ENCODE measurements at regions not wholly inside any gene's neighbourhood (a gene's known extent, or its start where the extent isn't known, plus 50 kb on each side); places are given as distances from the start of the nearest gene placed in this dataset.

DNA sequence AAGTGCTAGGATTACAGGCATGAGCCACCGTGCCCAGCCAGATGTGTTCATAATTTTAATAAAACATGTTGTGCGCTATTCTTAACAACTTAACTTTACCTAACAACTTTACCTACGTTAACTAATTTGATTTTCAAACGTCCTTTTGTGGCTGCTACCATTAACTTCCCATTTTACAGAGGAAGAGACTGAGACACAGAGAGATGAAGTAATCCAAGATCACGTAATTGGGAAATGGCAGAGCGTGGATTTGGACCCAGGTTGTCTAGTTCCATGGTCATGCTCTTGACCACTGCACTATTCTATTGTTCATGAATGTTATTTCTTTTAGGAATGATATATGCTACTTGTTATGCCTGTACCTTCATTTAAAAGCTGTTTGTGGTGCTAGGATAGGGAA lies 80.3 kb upstream of the MTPN start:
- DNase-seq, result no peak

- no peak for DNase-seq
Observed at GRCh38 chr7:136056651-136057231, 79.6 kb upstream of the MTPN start.

DNA sequence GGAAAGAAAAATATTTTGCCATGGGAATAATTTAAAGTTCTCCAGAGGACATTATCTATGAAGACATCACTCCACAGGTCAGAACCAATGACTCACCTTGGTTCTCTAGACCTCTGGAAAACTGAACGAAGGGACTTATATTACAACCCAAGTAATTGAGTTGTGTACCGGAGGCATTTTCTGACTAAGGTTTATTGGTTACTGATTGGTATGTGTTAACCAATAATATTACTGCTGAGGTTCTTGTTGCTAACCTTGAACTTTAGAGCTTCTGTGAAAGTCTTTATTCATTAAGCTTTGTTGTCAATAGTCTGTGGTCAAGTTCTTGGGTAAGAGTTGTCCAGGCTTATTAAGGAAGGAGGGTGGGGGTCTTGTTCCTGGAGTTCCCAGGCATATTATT lies 78.1 kb upstream of the MTPN start:
- no peak for DNase-seq

GRCh38 chr7:136053689-136054485 lies 76.7 kb upstream of the MTPN start:
- DNase-seq, result no peak

- DNase-seq, result no peak
Observed at GRCh38 chr7:136051203-136051928, 74.2 kb upstream of the MTPN start.

DNA sequence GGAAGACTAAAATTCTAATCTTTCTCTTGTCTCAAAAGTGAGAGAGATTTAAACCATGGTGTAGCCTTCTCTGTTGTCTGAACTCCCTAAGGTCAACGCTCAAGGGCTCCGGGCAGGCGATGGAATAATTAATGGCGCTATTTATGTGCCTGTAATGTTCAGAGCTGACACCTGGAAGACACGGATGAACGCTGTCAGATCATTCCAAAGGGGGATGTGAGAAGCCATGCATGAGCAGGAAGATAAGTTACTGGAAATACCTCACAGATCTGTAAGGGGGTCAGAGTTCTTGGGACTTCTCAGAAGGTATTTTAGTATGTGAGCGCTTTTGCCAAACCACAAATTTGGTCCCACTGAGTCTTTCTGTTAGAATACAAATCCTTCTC lies 73.3 kb upstream of the MTPN start:
- DNase-seq, result no peak

DNA sequence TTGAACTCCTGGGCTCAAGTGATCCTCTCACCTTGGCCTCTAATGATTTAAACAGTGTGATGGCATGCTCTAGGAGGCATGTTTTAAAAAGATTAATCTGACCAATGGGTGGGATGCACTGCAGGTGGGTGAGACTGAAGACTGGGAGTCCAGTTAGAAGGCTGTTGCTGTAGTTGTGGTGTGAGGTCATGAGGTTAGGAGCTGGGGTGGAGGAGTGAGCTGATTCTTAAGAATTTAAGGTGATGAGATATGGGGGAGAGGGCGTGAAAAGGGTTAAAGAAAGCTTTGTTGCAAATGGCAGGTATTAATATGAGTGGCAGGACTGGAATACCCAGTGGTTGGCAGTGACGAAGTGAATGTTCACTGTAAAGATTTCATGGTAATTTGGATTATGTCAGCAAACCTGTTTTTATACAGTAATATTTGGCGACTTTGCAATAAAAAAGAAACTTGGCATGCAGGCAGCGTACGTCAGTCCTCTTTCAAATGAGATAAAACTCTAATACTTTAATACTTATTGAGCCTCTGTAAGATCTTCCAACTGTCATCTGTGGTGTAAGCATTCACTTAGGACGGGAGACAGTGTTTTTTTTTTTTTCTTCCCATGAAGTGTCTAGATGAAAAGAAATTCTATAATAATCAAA lies 72.8 kb upstream of the MTPN start:
- DNase-seq, result no peak

DNA sequence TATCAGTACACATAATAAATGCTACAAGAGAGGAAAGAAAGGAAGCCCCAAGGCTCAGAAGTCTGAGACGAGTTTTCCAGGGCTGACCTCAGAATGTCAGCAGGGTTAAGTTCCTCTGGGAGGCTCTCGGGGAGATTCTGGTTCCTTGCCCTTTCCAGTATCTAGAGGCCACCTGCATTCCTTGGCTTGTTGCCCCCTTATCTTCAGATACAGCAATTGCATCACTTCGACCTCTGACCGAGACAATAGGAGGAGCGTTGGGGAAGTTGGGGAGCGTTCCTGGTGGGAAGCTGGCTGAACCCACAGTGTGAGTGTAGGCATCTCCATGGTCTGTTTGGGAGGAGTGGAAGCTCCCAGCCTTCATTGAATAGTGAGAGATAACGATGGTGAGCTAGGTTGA lies 72.0 kb upstream of the MTPN start:
- DNase-seq, result no peak

DNA sequence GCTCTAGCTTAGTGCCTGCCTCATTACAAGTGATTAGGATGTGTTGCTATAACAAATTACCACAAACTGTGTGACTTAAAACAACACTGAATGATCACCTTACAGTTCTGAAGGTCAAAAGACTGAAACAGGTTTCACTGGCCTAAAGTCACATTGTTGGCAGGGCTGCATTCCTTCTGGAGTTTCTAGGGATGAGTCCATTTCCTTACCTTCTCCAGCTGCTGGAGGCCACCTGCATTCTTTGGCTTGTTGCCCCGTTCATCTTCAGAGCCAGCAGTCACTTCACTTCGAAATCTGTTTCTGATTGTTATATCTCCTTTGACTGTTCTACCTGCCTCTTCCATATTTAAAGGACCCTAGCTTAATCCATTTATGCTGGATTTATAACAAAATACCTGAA lies 69.4 kb upstream of the MTPN start:
- no peak for DNase-seq

- DNase-seq, result no peak
Observed at GRCh38 chr7:136045992-136046391, 68.8 kb upstream of the MTPN start.

- DNase-seq, result no peak
Observed at GRCh38 chr7:136045181-136045580, 68.0 kb upstream of the MTPN start.

GRCh38 chr7:136039577-136040345 lies 62.6 kb upstream of the MTPN start:
- peak; percentile 48 for DNase-seq

GRCh38 chr7:136036336-136036735 lies 59.2 kb upstream of the MTPN start:
- DNase-seq, result no peak

GRCh38 chr7:136034132-136034531 lies 57.0 kb upstream of the MTPN start:
- DNase-seq, result no peak

- DNase-seq, result no peak
Observed at GRCh38 chr7:136033413-136034031, 56.4 kb upstream of the MTPN start.

DNA sequence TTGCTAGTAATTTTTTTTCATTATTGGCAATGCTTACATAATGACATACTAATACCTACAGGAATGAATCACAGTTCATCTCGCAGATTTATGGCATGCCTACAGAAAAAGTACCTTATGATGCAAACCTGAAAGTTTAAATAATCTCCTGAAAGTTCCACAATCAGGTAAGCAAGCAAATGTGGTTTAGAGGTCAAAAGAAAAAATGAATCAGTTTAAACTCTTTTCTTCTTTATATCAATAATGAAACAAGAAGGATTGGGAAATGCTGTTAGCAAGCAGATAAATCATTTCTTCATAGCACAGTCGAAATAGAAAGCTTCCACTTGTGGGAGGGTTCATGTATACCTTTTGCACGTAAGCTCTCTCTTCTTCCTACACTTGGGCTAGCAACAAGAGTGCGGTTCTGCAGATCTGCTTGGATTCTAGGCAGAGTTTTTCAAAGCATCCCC lies 53.7 kb upstream of the MTPN start:
- DNase-seq, result no peak

GRCh38 chr7:136030330-136030729 lies 53.2 kb upstream of the MTPN start:
- DNase-seq, result no peak

DNA sequence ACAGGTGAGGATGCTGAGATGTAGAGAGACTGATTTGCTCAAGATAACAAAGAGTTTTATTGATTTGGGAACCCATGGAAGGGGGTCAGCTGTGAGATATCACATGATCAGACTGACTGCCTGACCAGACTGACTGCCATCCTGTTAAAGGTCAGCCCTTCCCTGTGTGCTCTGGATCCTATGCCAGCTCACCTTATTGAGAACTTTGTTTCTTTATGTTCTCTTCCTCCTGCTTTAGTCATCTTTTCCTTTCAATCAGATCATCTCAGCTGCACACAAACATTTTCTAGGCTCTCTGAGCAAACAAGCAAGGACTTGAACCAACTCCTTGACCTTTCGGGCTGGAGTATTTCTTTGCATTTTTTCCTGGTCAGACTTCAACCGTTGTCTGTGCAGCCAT lies 50.0 kb upstream of the MTPN start:
- no peak for DNase-seq
